Motor neuron (in vitro differentiated cells): ENCODE measurements at regions not wholly inside any gene's neighbourhood (a gene's known extent, or its start where the extent isn't known, plus 50 kb on each side); places are given as distances from the start of the nearest gene placed in this dataset.
"Not testable (repeated sequence)": the region's sequence is repeated elsewhere in the genome, so short reads cannot be mapped to it uniquely, and the experiment has no call there.

Experiments used
- ATAC-seq, 8 experiments: fragments of 200-7000 bp; cut with Tn5 transposase; replicated peaks in 6 of 8; 2 replicates each; pipeline ENCODE4 v1.8.0; 2021; ENCODE audit warnings: mild to moderate bottlenecking in 8 of 8, moderate library complexity in 8 of 8
- H3K27ac ChIP-seq, 2 donors: fragments of 250-450 bp; sonication (Bioruptor Pico); 2 replicates each; pipeline ENCODE4 v1.9.0; 2021; ENCODE audit warnings: antibody characterized with exemption in 2 of 2, mild to moderate bottlenecking in 2 of 2, moderate library complexity in 1 of 2
- H3K4me1 ChIP-seq, 2 donors: fragments of 250-450 bp; sonication (Bioruptor Pico); replicated peaks in 1 of 2; 2 replicates each; pipeline ENCODE4 v1.6.1; 2021; ENCODE audit warnings: antibody characterized with exemption in 2 of 2, mild to moderate bottlenecking in 2 of 2, moderate library complexity in 1 of 2
- H3K4me3 ChIP-seq, 5 donors: fragments of 250-450 bp; sonication (Bioruptor Pico); 2 replicates each; pipeline ENCODE4 v1.9.0; 2021; ENCODE audit warnings: antibody characterized with exemption in 5 of 5, mild to moderate bottlenecking in 5 of 5, moderate library complexity in 4 of 5
- WGBS, 10 experiments: fragments of 450-650 bp; shearing (Covaris generic); methylation state at CpG; one replicate each; pipeline ENCODE4 v1.0.0; 2022; 5-methylcytosine and 5-hydroxymethylcytosine counted together
- in situ Hi-C, 9 experiments: fragments of 400-800 bp; cut with MboI; loops; one replicate each; pipeline ENCODE4 v1.15.0; 2021; ENCODE audit warnings: low sequenced_read_pairs in 9 of 9, low pct_unique_long_range_greater_than_20kb in 2 of 9; ENCODE audit not compliant: unreplicated experiment in 9 of 9

DNA sequence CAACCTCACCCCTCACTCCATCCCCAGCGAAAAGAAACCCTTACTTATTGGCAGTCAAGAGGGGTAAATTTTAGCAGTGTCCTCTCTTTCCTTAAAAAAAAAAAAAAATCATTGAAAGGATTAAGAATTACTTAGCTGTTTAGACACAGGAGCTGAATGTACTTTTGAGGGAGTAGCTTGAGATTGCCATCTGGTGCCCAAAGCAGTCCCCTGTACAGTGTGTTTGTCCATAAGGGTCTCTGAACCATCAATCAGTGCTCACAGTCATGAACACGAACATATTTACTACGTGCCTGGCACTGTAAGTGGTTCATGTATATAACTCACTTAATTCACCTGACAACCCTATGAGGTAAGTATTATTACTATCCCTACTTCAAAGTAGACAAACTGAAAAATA is 463.5 kb downstream of the RAP2B start:
- in situ Hi-C loops: no loop called here
- ATAC-seq: no peak
- Histone ChIP-seq H3K27ac (no peak overlapping the region), H3K4me1 (no peaks in the 10 kb centered on the region), H3K4me3 (no peak overlapping the region)
- 59 to 100% (median 74%) methylated on average over 1 to 3 of the region's 3 CpGs; no CpG with 5 or more reads in 3 of the 10 experiments for WGBS, 10 experiments

DNA sequence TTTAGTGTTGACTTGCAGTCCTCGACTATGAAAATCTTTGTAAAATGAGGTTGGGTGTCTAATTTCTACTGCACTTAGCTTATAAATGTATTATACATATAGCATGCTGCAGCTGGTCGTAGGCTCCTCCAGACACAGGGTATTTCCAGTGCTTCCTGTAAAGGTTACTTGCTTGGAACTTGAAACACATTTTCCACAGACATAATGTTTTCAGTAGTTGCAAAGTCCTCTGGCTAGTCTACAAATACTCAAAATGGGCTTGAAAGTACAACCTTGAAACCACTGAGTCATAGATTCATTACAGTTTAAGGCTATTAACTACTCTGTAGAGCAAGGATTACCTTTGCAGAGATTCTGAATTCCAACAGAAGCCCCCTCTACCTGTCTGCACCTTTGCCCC is 464.1 kb downstream of the RAP2B start:
- Histone ChIP-seq H3K4me3 (no peak overlapping the region), H3K4me1 (no peaks in the 10 kb centered on the region), H3K27ac (no peak overlapping the region)
- 36 to 92% (median 63%) methylated on average over 1 to 2 of the region's 2 CpGs; no CpG with 5 or more reads in 2 of the 10 experiments for WGBS, 10 experiments
- ATAC-seq: no peak
- in situ Hi-C loops: no loop called here

DNA sequence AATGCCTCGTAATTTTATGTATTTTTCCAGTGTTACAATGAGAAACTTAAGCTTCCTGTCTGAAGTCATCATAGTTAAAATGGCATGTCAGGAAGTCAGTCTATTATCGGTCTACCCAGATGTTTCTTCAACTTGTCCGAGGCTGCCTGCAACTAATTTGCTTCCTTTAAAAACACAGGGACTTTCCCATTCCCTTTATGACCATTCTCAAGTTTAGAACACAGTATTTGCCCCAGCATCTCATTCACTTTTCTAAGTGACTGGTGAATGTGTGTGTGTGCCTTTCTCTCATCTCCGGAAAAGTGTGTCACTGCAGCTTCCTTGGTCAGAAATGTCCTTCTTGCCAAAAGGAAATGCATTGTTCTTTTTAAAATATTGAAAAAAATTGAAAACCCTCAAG is 466.6 kb downstream of the RAP2B start:
- no peak overlapping the region for H3K27ac ChIP-seq
- in situ Hi-C loops: no loop called here
- 8 to 91% (median 56%) methylated on average over 1 to 4 of the region's 4 CpGs for WGBS, 10 experiments
- no peak overlapping the region for H3K4me3 ChIP-seq
- no peaks in the 10 kb centered on the region for H3K4me1 ChIP-seq
- no peak for ATAC-seq

DNA sequence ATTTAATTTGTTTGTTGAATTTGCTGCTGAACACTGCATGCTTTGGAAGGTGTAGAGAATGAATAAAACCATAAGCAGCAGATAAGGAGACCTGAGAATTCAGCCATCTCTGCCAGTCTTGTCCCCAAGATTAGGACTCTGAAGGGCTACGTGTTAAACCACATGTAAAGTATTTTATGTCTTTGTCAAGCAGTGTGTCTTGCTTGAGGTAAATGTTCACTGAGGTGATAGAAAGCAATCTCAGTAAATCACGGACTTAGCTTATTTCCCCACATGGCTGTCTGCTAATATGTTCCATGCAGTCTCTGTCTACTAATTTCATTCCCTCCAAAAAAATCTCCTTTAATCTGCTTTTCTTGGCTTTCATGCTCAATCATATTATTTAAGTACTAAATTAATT is 467.1 kb downstream of the RAP2B start:
- no peak overlapping the region for H3K27ac ChIP-seq
- WGBS, 10 experiments: 43 to 100% (median 86%) methylated on average over 1 to 2 of the region's 2 CpGs; no CpG with 5 or more reads in 1 of the 10 experiments
- no peaks in the 10 kb centered on the region for H3K4me1 ChIP-seq
- no peak overlapping the region for H3K4me3 ChIP-seq
- ATAC-seq: no peak
- in situ Hi-C loops: no loop called here

DNA sequence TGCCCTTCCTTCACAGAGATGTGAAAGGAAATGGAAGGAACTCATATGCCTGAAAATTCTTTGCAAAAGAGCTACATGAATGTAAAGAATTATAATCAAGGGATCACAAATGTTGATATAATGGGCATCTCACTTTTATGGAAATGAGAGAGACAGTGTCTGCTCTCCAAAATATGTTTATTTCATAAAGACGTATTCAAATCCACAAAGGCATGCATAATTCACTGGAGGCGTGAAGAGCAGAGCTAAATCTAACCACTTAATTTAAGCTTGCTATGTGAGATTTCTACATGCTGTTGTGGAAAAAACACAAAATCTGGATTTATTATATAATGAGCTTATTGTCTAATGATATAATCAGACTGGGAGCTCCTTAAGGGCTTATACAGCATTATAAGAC is 469.1 kb downstream of the RAP2B start:
- Histone ChIP-seq H3K4me3 (no peak overlapping the region), H3K4me1 (no peaks in the 10 kb centered on the region), H3K27ac (no peak overlapping the region)
- whole genome bisulfite sequencing, 10 experiments: 0 to 100% (median 80%) methylated on average over 1 to 2 of the region's 2 CpGs; no CpG with 5 or more reads in 3 of the 10 experiments
- ATAC-seq: peak in 3 of 8 experiments; percentile 27 to 70 (median 55)
- in situ Hi-C loops: no loop called here

DNA sequence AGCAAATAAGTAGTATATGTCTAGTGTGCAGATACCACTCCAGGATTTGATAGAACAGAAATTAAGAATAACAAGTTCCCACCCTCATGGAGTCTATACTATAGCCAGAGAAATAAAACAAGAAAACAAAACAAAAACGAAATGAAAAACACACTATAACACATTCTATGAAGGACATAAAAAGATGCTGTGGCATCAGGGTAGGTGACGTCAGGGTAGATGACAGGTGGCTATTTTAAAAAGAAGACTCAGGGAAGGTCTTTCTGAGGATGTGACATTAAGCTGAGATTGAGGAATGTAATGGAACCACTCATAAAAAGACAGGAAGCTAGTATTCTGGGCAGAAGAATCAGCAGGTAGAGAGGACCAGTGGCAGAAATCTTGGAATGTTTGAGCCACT is 469.6 kb downstream of the RAP2B start:
- H3K4me1 ChIP-seq: no peaks in the 10 kb centered on the region
- no peak overlapping the region for H3K4me3 ChIP-seq
- 0 to 93% (median 72%) methylated on average over 1 to 2 of the region's 2 CpGs; no CpG with 5 or more reads in 1 of the 10 experiments for WGBS, 10 experiments
- ATAC-seq: no peak
- in situ Hi-C loops: no loop called here
- H3K27ac ChIP-seq: no peak overlapping the region

DNA sequence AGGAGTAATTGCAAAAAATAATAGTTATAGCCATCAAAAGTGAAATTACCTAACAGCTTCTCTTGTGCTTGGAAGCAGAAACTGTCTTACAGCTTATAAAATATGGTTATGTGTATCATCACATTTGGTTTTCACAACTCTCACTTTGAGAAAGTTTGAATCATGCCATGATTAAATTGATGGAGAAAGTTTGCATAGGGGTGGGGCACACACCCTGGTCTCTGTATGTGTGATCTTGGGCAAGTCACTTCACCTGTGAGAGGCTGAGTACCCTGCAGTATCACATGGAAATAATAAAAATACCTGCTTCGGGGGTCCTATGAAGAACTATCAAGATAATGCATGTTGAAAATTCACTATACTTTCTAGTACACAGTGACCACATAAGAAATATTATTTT is 471.4 kb downstream of the RAP2B start:
- in situ Hi-C loops: no loop called here
- Histone ChIP-seq H3K27ac (no peak overlapping the region), H3K4me1 (no peaks in the 10 kb centered on the region), H3K4me3 (no peak overlapping the region)
- no peak for ATAC-seq
- WGBS, 10 experiments: 20 to 100% (median 71%) methylated on average over 1 of the region's 1 CpG; no CpG with 5 or more reads in 3 of the 10 experiments

DNA sequence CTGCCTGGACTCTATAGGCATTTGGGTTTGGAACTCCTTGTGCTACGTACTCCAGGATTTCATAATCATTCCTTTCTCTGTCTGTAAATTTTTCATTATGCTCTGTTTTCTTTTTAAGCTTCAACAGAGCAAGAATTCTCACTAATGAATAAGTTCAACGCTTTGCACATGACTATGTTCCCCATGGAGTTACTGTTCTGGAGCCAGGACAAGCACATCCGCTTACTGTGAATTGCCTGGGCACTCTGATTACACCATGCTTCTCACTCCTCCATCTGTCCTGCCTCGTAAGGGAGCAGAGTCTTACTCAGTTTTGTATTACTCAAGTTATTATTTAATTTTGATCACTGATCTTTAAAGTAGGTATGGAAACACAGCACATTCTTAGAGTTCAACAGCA is 472.7 kb downstream of the RAP2B start:
- ATAC-seq: no peak
- WGBS, 10 experiments: 38 to 92% (median 75%) methylated on average over 2 to 4 of the region's 4 CpGs
- in situ Hi-C loops: no loop called here

DNA sequence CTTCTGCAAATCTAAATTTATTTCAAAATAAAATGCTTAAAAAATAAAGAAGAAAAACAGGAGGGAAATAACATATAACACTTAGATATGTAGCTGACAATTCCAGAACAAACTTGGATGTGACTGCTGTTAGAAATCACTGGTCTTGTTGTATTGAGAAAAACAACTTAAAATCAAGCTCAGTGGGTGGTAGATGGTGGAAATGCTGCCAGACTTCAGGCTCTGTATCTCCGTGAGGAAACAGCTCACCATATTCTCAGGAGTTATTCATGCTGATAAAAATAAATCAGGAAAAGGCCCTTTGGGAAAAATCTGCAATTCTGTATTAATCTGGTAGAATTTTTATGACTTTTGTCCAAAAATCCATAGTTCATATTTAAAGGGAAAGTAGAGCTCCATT is 477.6 kb downstream of the RAP2B start:
- in situ Hi-C loops: no loop called here
- Histone ChIP-seq H3K4me1 (no peaks in the 10 kb centered on the region), H3K27ac (no peak overlapping the region), H3K4me3 (no peak overlapping the region)
- no peak for ATAC-seq
- 20 to 100% (median 73%) methylated on average over 1 of the region's 1 CpG; no CpG with 5 or more reads in 2 of the 10 experiments for WGBS, 10 experiments

More for the DNA sequence above, 472.7 kb downstream of the RAP2B start:
- Histone ChIP-seq H3K4me1 (no peaks in the 10 kb centered on the region), H3K27ac (no peak overlapping the region), H3K4me3 (no peak overlapping the region)

DNA sequence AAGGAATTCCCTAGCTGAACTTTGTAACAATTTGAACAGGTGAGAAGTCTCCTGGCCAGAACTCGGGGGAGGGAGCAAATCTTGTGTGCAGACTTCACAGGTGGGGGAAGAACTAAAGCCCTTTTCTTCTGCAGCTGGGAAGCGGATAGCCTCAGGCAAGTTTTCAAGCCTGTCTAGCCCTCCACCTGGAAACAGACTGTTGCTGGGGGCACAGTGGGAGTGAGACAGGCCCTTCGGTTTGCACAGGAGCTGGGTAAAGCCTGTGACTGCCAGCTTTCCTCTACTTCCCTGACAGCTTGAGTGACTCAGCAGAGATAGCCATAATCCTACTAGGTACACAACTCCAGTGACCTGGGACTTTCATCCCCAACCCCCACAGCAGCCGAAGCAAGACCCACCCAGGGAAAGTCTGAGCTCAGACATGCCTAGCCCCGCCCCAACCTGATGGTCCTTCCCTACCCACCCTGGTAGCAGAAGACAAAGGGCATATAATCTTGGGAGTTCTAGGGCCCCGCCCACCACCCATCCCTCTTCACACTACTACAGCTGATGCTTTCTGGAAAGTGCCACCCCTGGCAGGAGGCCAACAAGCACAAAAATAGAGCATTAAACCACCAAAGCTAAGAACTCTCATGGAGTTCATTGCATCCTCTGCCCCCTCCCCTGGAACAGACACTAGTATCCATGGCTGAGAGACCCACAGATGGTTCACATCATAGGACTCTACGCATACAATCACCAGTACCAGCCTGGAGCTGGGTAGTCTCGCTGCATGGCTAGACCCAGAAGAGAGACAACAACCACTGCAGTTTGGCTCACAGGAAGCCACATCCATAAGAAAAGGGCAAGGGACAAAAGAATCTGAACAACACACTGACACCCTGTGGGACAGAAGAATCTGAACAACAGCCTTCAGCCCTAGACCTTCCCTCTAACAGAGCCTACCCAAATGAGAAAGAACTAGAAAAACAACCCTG is 479.0 kb downstream of the RAP2B start:
- in situ Hi-C loops: no loop called here
- Histone ChIP-seq H3K27ac (no peak overlapping the region), H3K4me1 (no peaks in the 10 kb centered on the region), H3K4me3 (no peak overlapping the region)
- ATAC-seq: peak in 2 of 8 experiments; percentile 27 to 52
- WGBS, 10 experiments: 54 to 100% (median 78%) methylated on average over 1 to 3 of the region's 8 CpGs; no CpG with 5 or more reads in 4 of the 10 experiments

DNA sequence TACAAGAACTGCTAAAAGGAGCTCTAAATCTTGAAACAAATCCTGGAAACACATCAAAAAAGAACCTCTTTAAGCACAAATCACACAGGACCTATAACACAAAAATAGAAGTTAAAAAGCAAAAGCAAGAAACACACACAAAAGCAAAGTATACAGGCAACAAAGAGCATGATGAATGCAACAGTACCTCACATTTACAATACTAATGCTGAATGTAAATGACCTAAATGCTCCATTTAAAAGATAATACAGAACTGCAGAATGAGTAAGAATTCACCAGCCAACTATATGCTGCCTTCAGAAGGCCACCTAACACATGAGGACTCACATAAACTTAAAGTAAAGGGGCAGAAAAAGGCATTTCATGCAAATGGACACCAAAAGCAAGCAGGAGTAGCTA is 478.6 kb upstream of the ARHGEF26 start:
- H3K4me3 ChIP-seq, H3K27ac ChIP-seq, in situ Hi-C loops, H3K4me1 ChIP-seq: not testable (repeated sequence)
- peak in 3 of 8 experiments; percentile 25 to 51 (median 28) for ATAC-seq

DNA sequence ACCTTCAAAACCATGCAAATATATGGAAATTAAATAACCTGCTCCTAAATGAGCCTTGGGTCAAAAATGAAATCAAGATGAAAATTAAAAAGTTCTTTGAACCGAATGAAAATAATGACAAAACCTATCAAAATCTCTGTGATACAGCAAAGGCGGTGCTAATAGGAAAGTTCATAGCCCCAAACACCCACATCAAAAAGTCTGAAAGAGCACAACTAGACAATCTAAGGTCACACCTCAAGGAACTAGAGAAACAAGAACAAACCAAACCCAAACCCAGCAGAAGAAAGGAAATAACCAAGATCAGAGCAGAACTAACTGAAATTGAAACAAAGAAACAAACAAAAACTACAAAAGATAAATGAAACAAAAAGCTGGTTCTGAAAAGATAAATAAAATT is 477.7 kb upstream of the ARHGEF26 start:
- WGBS, 10 experiments: 46 to 87% (median 75%) methylated on average over 1 to 2 of the region's 2 CpGs; no CpG with 5 or more reads in 1 of the 10 experiments
- H3K4me3 ChIP-seq, ATAC-seq, H3K27ac ChIP-seq, H3K4me1 ChIP-seq, in situ Hi-C loops: not testable (repeated sequence)

DNA sequence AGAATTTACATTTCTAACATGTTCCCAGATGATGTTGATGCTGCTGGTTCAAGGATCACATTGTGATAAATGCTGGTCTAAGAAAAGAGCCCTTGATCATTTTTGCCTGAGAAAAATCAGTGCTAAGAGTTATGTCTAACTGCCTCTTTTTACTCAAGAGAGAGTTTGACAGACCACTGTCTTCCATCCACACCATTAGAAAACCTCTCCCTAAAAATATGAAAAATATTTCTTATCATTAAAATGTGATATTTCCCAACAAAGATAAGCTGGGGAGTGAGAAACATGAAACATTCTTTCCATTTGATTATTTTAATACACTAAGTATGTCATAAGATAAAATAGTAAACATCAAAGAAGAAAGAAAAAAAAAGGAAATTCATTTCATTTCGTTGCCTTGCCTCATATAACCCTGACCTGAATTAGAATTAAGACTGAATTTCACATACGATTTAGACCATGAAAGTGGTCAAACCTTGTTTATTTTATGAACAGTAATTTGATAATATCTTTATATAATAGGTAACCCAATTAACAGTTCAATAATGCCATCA is 471.8 kb upstream of the ARHGEF26 start:
- in situ Hi-C loops: no loop called here
- WGBS, 10 experiments: 10 to 94% (median 58%) methylated on average over 2 of the region's 2 CpGs; no CpG with 5 or more reads in 1 of the 10 experiments
- no peak for ATAC-seq
- H3K4me1 ChIP-seq: no peaks in the 10 kb centered on the region
- no peak overlapping the region for H3K27ac ChIP-seq
- no peak overlapping the region for H3K4me3 ChIP-seq
